ENCODE measurements at regions not wholly inside any gene's neighbourhood (a gene's known extent, or its start where the extent isn't known, plus 50 kb on each side); places are given as distances from the start of the nearest gene placed in this dataset.

GRCh38 chr2:39615675-39616074 is 50.0 kb upstream of the TMEM178A start:
- TF ChIP-seq POLR2AphosphoS5 (IDR thresholded peaks at IDR 0.05) (no peak), CTCF (IDR thresholded peaks at IDR 0.05) (no peak), POLR2A (IDR thresholded peaks at IDR 0.05) (no peak)
